Small intestine (tissue), 7 donors: ENCODE measurements at regions not wholly inside any gene's neighbourhood (a gene's known extent, or its start where the extent isn't known, plus 50 kb on each side); places are given as distances from the start of the nearest gene placed in this dataset.

Experiments
- DNase-seq, 2 donors: peaks; one replicate each; pipeline versions ENCODE4 v3.0.0 to v3.0.0-alpha.2; 2013
- FAIRE-seq: peaks from 2 replicates; lab custom pipeline; 2012; peaks lifted over from hg19 to GRCh38; lab: Jason Lieb, UNC
- H3K27ac ChIP-seq, 3 donors: one replicate each; pipeline ENCODE4 v1.5.1; 2013; ENCODE audit warnings: low read length in 2 of 3, mild to moderate bottlenecking in 2 of 3, control low read depth in 1 of 3, inconsistent platforms in 1 of 3, low read depth in 1 of 3, moderate library complexity in 1 of 3
- H3K27me3 ChIP-seq, 3 donors: one replicate each; pipeline ENCODE4 v1.6.1; 2013; ENCODE audit warnings: low read length in 3 of 3, inconsistent platforms in 1 of 3; ENCODE audit not compliant: control insufficient read depth in 3 of 3, insufficient read depth in 3 of 3
- H3K36me3 ChIP-seq, 3 donors: one replicate each; pipeline ENCODE4 v1.6.1; 2013; ENCODE audit warnings: low read length in 3 of 3, inconsistent platforms in 1 of 3, low read depth in 1 of 3, mild to moderate bottlenecking in 1 of 3, moderate library complexity in 1 of 3; ENCODE audit not compliant: control insufficient read depth in 3 of 3, insufficient read depth in 2 of 3
- H3K4me1 ChIP-seq, 3 donors: one replicate each; pipeline ENCODE4 v1.6.1; 2013; ENCODE audit warnings: low read length in 2 of 3, inconsistent platforms in 1 of 3, low read depth in 1 of 3, mild to moderate bottlenecking in 1 of 3, moderate library complexity in 1 of 3; ENCODE audit not compliant: control insufficient read depth in 3 of 3, insufficient read depth in 2 of 3
- H3K4me3 ChIP-seq, 3 donors: one replicate each; pipeline ENCODE4 v1.5.1; 2013; ENCODE audit warnings: low read length in 3 of 3, control low read depth in 1 of 3, inconsistent platforms in 1 of 3, low read depth in 1 of 3, mild to moderate bottlenecking in 1 of 3, moderate library complexity in 1 of 3
- H3K9me3 ChIP-seq, 2 donors: one replicate each; pipeline ENCODE4 v1.6.1; 2013; ENCODE audit warnings: low read depth in 1 of 2, low read length in 1 of 2; ENCODE audit not compliant: control insufficient read depth in 2 of 2, insufficient read depth in 1 of 2
- WGBS, 3 donors: extraction: QIAGEN DNeasy Blood & Tissue Kit; methylation state at CpG; one replicate each; pipeline ENCODE4 v1.1.7; 2013; 5-methylcytosine and 5-hydroxymethylcytosine counted together
- donor health status: healthy with polysubstance abuse.
- donor health status: control.
- donor health status: control.
- donor health status: Bipolar disorder and iron deficiency.
- donor health status: healthy.

DNA sequence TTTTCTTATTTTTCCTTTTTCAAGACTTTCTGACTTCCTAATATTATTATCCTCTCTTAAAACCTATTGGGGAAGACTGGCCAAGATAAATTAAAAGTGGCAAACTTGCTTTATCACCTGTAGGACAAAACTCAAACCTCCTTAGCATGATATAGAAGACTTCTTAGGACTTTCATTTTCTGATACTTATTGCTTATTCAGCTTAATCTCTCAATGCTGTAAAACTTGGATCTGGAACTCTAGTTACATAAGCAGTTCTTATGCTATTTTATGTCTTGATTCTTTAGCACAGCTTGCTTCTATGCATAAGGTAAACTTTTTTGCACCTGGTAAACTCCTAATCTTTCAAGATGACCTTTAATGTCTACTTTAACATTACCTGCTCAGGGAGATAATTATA lies 382.3 kb upstream of the LRRC7 start:
- DNase-seq (no peak), FAIRE-seq (no peak)
- Histone ChIP-seq H3K27ac (no peak overlapping the region), H3K27me3 (peaks cover 0 to 2% (median 0%) of the 10 kb centered on the region in 3 donors), H3K9me3 (no peaks in the 10 kb centered on the region), H3K4me1 (no peaks in the 10 kb centered on the region), H3K4me3 (no peak overlapping the region), H3K36me3 (no peaks in the 10 kb centered on the region)

DNA sequence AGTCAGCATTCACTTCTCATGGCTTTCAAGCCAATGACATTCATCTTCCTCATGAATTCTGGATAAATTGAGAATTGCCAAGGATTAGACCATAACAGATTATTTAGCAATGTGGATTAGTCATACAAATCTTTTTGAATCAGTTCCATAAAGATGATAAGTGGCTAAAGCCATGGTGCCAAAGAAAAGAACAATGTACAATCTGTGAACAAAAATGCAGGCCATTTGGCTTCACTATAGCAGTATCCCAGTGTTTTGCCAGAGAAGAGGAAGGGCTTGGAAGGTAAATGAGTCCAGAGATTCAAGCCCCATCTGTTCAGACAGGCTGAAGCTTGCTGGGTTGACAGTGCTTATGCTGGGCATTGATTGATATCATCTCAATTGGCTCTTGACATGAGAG lies 376.4 kb upstream of the LRRC7 start:
- no peaks in the 10 kb centered on the region for H3K4me1 ChIP-seq
- H3K36me3 ChIP-seq: no peaks in the 10 kb centered on the region
- H3K4me3 ChIP-seq: no peak overlapping the region
- no peaks in the 10 kb centered on the region for H3K27me3 ChIP-seq
- H3K27ac ChIP-seq: no peak overlapping the region
- no peak for FAIRE-seq
- no peak for DNase-seq
- no peaks in the 10 kb centered on the region for H3K9me3 ChIP-seq

DNA sequence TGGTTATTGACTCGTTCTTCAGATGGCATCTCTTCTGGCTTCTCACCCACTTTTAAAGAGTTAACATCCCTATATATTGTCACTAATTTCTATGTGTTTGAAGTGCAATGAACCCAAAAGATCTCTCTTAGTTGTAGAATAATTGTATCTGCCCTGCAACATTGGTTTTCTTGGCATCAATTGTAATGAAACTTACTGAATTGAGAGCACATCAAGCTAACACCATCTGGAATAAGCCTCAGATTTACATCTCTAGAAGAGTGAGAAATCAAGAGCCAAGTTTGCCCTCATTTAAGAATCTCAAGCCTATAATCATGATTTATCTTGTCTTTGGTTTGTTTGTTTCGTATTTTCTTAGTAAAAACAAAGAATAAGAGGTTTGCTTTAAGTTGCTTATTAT lies 372.6 kb upstream of the LRRC7 start:
- no peak overlapping the region for H3K27ac ChIP-seq
- H3K4me3 ChIP-seq: no peak overlapping the region
- H3K4me1 ChIP-seq: no peaks in the 10 kb centered on the region
- WGBS, 3 donors: 26 to 42% (median 33%) methylated on average over 2 of the region's 2 CpGs
- no peaks in the 10 kb centered on the region for H3K27me3 ChIP-seq
- no peaks in the 10 kb centered on the region for H3K9me3 ChIP-seq
- DNase-seq (no peak), FAIRE-seq (no peak)
- H3K36me3 ChIP-seq: no peaks in the 10 kb centered on the region

DNA sequence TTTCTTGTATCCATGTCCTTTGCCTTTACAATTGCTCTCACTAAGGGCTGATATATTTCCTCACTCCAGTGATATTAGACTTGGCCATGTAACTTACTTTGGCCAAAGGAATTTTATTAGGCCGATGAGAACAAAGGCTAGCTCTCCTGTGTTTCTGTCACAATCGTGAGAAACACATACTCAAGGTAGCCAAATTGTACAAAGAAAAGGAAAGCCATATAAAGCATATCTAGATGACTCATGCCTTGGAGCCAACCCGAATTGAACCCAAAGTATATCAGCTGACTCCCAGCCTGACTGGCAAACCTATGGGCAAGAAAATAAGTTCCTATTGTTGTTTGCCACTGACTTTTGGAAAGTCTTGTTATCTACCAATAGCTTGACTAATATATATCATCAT lies 371.7 kb upstream of the LRRC7 start:
- DNase-seq (no peak), FAIRE-seq (no peak)
- no peaks in the 10 kb centered on the region for H3K9me3 ChIP-seq
- WGBS, 3 donors: 31 to 59% (median 38%) methylated on average over 3 of the region's 3 CpGs
- no peaks in the 10 kb centered on the region for H3K36me3 ChIP-seq
- no peak overlapping the region for H3K4me3 ChIP-seq
- H3K27me3 ChIP-seq: no peaks in the 10 kb centered on the region
- no peaks in the 10 kb centered on the region for H3K4me1 ChIP-seq
- H3K27ac ChIP-seq: no peak overlapping the region

DNA sequence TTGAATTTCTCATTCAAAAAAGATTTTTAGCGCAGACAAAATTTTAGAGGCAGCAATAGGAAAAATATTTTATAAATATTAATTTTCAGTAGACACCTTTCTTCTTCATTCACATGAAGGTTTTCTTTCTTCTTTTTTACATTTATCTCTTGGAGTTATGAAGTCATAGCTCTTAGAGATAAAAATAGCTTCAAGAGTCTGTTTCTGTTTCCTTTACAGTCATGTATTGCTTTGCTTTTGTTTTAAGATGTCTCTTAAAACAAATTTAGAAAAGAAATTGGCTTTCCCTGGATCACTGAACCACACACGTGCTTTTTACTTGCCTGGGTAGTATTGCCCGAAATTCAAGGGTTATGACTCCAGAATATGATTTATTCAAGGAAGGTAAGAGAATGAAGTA lies 369.9 kb upstream of the LRRC7 start:
- WGBS, 3 donors: 76 to 80% (median 78%) methylated on average over 3 of the region's 3 CpGs
- Histone ChIP-seq H3K4me3 (no peak overlapping the region), H3K4me1 (no peaks in the 10 kb centered on the region), H3K27me3 (no peaks in the 10 kb centered on the region), H3K27ac (no peak overlapping the region), H3K9me3 (no peaks in the 10 kb centered on the region), H3K36me3 (no peaks in the 10 kb centered on the region)
- DNase-seq: no peak
- FAIRE-seq: no peak

DNA sequence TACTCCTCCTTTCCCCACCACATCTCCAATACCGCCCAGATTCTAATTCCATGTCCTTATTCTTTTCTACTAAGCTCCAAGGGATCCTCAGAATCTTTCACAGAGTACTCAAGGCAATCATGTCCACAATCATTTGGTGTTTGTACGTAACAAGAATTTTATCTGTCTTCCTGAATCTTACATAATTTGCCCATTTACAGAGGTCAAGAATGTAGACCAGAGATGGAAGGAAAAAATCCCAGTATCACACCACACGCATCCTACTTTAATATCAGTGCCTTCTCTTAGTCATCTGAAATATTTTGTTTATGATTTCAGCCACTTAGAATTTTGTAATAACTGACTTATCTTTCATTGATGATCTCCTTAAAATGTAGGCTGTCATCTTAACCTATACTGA lies 366.0 kb upstream of the LRRC7 start:
- H3K27me3 ChIP-seq: no peaks in the 10 kb centered on the region
- 72 to 84% (median 76%) methylated on average over 3 of the region's 3 CpGs for WGBS, 3 donors
- H3K27ac ChIP-seq: no peak overlapping the region
- no peaks in the 10 kb centered on the region for H3K4me1 ChIP-seq
- DNase-seq (no peak), FAIRE-seq (no peak)
- no peaks in the 10 kb centered on the region for H3K36me3 ChIP-seq
- H3K9me3 ChIP-seq: no peaks in the 10 kb centered on the region
- H3K4me3 ChIP-seq: no peak overlapping the region

DNA sequence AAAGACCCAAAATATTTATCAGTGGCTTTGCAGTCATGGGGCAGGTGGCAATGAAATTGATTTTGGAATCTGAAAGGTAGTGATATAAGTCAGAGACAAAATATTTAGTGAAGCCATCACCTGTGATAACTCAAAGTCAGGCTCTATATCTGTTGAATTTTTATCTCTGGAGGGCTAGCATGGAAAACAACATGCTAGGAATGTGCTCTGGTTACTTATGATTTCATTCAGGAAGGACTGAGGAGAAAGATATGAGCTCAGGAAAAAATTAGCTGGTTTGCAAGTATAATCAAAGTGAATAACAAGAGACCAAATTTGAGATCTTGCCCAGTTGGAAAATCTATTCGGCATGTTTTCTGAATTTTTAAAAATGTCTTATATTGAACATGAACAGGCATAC lies 364.6 kb upstream of the LRRC7 start:
- 90 to 97% (median 97%) methylated on average over 1 of the region's 1 CpG for WGBS, 3 donors
- Histone ChIP-seq H3K36me3 (no peaks in the 10 kb centered on the region), H3K27me3 (no peaks in the 10 kb centered on the region), H3K4me1 (no peaks in the 10 kb centered on the region), H3K27ac (no peak overlapping the region), H3K4me3 (no peak overlapping the region), H3K9me3 (no peaks in the 10 kb centered on the region)
- FAIRE-seq: no peak
- no peak for DNase-seq

DNA sequence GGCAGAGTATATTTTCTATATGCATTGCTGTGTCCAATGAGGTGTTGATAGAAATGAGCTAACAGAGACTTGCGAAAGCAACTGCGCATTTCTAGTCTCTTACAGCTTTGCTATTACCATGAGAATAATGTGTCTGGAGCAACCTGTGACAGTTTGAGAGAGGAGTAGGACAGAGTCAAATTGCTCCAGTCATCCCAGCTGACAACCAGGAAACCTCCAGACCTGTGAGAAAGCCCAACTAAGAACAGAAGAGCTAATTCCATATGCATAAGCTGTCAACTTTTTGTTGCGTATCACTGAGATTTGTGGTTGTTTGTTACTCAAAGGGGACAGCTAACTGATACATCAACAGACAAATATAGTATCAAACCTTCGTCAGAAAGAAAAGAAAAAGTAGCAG lies 354.1 kb upstream of the LRRC7 start:
- no peaks in the 10 kb centered on the region for H3K27me3 ChIP-seq
- 89 to 93% (median 91%) methylated on average over 4 of the region's 4 CpGs for WGBS, 3 donors
- no peaks in the 10 kb centered on the region for H3K36me3 ChIP-seq
- FAIRE-seq (no peak), DNase-seq (no peak)
- H3K4me3 ChIP-seq: no peak overlapping the region
- H3K4me1 ChIP-seq: no peaks in the 10 kb centered on the region
- no peaks in the 10 kb centered on the region for H3K9me3 ChIP-seq
- no peak overlapping the region for H3K27ac ChIP-seq

DNA sequence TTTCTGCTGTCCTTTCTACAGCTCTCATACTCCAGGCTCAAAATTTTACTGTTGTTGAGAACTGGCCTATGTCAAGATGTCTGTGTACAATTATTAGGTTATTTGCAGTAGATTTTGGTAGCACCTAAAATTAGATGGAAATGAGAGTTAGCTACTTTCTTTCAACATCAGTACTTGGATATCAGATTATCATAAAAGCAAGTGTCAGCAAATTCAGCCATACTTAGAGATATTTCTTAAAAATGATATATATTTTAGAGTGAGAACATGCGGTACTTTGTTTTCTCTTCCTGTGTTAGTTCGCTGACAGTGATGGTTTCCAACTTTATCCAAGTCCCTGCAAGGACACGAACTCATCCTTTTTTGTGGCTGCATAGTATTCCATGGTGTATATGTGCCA lies 351.8 kb upstream of the LRRC7 start:
- H3K36me3 ChIP-seq: no peaks in the 10 kb centered on the region
- H3K4me1 ChIP-seq: no peaks in the 10 kb centered on the region
- H3K4me3 ChIP-seq: no peak overlapping the region
- no peak for FAIRE-seq
- no peaks in the 10 kb centered on the region for H3K27me3 ChIP-seq
- no peaks in the 10 kb centered on the region for H3K9me3 ChIP-seq
- DNase-seq: no peak
- H3K27ac ChIP-seq: no peak overlapping the region
- WGBS, 3 donors: 84 to 87% (median 87%) methylated on average over 3 of the region's 3 CpGs
